G401 (cell line): ENCODE measurements at regions not wholly inside any gene's neighbourhood (a gene's known extent, or its start where the extent isn't known, plus 50 kb on each side); places are given as distances from the start of the nearest gene placed in this dataset.
A peak's percentile ranks its signal among the peaks of the same experiment; 100 is the strongest.
"Not testable (repeated sequence)": the region's sequence is repeated elsewhere in the genome, so short reads cannot be mapped to it uniquely, and the experiment has no call there.

Source experiments
- DNase-seq: peaks from one replicate; pipeline ENCODE4 v3.0.0-alpha.2; 2015; ENCODE audit warnings: low spot score
- in situ Hi-C: cut with HindIII; loops from 2 replicates; pipeline ENCODE4 v1.10.0; 2016; ENCODE audit warnings: low sequenced_read_pairs, mixed read lengths

DNA sequence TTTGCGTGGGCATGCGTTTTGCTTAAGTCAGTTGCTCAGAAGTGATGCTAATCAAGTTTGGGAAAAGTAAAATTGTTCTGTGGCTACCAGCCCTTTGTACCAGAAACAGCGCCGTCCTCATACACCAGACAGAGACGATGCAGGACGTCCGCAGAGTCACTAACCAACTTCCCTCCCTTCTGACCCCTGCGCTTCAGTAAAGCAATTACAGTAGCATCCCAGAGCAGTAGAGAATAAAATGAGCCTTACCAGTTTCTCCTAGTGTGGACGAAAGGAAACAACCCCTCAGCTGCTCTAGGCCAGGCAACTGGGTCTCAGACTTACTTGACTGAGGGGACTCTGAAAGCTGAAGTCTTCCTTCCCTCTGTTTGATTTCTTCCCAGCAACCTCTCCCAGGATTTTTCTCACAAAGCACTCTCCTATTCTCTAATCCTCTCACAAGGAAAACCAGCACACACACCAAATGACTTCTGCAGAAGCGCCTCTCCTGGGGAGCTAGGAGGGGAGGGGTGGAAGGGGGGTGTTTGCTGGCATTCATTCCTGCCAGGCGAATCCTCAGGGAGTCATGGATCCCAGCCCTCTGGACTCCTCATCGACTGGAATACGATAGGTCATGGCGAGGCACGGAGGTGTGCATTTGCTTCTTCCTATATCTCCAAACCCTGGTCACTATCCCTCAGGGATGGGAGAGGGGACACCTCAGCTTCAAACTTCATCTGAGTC lies 56.0 kb upstream of the MID1 start:
- in situ Hi-C loops, result no loop called here
- peak; percentile 64 for DNase-seq

DNA sequence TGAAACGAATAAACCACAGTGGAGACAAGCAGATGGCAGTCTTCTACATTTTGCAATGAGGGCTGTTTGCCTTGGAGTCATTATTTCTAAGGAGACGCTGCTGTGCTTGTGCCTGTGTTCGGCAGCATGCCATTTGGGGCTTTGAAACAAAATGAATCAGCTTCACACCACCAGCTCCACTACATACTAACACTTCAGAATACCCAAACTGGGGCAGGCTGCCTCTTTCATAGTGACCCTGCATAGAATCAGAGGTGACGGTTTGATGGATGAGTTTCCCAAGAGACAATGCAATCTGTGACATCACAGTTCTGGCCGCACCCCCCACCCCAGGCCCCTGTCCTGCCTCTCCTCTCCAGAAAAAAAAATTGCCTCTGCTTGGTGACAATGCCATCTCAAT lies 57.1 kb upstream of the MID1 start:
- peak; percentile 85 for DNase-seq
- in situ Hi-C loops, result no loop called here

DNA sequence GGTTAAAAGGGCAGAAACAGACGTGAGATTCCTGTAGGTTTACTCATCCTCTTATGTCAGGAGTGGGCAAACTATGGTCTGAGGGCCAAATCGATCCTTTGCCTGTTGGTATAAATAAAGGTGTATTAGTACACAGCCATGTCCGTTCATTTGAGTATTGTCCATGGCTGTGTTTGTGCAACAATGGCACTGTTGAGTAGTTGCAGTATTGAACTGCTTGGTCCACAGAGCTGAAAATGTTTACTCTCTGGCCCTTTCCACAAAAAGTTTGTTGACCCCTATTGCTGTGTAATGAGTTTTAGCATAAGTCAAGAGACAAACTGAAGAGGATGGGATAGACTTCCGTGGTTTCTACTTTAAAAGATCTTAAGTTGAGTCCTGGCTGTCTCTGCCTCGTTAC lies 59.0 kb upstream of the MID1 start:
- in situ Hi-C loops, result no loop called here
- no peak for DNase-seq

DNA sequence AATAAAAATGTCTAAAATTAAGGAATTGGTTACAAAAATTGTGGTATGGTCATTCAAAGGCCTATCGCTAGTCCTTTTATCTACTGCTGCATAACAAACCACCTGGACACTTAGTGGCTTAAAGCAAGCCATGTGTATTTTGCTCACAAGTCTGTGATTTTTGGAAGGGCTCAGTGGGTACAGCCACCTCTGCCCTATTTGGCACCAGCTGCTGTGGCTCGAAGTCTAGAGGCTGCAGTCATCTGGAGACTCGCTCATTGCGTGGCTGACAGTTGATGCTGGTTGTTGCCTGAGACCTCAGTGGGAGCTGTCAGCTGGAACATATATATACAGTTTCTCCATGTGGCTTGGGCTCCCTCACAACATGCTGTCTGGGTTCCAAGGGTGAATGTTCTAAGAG lies 60.8 kb upstream of the MID1 start:
- in situ Hi-C loops, result no loop called here
- no peak for DNase-seq

DNA sequence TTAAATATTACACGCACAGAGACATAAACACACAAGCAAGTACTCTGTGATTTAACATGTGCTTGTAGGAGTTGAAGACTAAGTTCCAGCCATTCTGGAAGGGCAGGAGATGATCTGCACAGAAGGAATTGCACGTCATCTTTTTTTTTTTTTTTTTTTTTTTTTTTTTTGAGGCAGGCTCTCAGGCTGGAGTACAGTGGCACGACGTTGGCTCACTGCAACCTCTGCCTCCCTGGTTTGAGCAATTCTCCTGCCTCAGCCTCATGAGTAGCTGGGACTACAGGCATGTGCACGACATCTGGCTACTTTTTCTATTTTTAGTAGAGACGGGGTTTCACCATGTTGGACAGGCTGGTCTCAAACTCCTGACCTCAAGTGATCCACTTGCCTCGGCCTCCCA lies 63.2 kb upstream of the MID1 start:
- in situ Hi-C loops, DNase-seq: not testable (repeated sequence)

DNA sequence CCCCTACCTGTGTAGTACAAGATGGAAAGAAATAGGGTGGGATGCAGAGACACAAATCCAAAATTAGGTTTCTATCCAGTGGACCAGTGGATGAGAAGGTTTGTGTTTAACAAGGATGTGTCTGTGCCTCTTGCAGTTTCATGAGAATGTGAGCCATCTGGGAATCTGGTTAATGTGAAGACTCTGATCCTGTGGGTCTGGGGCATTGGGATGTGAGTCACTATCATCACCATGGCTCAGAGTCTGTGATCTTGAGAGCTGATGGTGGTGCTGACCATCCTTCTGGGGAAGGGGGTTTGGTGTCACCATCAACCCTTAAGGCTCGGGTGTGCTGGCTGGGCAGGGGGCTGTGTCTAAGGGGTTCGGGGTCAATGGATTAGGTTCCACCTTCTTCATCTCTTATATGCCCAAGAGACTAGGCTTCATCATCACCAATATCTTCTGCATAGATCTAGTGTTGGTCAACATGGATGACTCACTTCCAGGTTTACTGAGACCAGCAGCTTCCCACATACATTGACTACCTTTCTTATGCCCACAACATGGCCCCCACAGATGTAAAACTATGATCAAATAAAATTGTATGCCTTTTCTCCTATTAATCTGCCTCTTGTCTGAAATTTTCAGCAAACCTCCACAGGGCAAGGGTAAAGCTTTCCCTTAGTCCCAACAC lies 65.7 kb upstream of the MID1 start:
- in situ Hi-C loops, result no loop called here
- no peak for DNase-seq

DNA sequence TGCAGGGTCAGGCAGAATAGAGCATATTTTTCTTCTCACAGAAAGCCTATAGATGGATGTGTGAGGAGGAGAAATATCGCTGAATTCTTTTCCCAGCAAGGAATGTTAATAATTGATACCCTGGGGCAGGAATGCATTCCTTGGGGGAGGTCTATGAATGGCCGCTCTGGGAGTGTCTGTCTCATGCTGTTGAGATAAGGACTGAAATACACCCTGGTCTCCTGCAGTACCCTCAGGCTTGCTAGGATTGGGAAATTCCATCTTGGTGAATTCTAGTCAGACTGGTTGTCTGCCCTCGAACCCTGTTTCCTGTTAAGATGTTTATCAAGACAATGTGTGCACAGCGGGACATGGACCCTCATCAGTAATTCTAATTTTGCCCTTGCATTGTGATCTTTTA lies 71.4 kb upstream of the MID1 start:
- in situ Hi-C loops, DNase-seq: not testable (repeated sequence)

DNA sequence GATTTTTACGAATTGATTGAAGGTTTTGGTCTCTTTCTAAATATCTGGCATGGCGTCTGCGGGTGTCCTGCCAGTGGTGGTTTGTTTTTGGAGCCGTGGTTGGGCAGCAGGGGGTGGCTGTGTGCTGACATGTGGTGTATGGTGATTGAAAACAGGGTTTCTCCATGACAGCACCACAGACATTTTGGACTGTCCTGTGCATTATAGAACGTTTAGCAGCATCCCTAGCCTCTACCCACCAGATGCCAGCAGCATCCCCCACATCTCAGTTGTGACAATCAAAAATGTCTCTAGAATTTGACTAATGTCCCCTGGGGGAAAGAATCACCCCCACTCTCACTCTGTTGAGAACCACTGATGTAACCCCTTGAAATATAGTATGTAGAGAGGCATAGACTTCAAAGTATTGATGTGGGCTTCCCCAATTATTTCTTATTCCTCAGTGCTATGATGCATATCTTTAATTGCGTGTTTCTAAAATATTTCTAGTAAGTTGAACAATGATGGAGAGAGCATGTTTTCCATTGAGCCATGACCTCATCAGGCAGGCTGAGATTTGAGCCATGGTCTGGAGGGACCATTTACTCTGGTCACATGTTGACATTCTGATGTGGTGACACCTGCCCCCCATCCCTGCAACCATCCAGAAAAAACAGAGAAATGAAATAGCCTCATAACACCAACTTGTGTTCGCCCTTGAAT lies 77.4 kb upstream of the MID1 start:
- DNase-seq, result no peak
- in situ Hi-C loops, result no loop called here

DNA sequence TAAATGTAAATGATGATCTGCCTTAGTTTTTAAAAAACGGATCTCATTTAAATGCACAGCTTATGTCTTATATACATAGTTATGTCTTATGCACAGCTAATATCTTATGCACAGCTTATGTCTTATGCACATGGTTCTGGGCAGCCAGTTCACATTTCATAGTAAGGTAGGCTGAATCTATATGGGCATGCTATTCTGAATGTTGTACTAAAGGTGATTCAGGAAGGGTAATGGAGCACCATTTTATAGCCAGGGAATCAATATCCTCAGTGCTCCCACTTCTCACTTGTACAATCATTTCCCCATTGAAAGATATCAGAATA lies 77.9 kb upstream of the MID1 start:
- DNase-seq, result no peak
- in situ Hi-C loops, result no loop called here

DNA sequence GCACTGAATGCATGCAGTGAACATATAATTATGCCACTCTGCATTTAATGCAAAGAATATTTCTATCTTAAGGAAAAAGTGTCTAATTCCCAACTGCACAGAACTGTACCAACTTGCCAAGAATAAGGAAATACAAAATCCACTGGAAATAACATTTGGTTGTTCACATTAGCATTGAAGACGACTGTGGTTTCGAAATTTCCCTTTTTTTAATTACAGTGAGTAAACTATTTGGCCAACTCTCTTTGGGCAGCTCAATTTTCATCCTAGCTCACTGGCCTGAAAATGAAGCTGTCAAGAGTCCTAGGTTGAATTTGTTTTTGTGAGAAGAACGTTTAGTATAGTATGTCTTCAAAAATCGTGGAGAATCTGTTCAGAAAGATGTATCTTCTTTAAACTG lies 81.6 kb upstream of the MID1 start:
- DNase-seq, result no peak
- in situ Hi-C loops, result no loop called here

DNA sequence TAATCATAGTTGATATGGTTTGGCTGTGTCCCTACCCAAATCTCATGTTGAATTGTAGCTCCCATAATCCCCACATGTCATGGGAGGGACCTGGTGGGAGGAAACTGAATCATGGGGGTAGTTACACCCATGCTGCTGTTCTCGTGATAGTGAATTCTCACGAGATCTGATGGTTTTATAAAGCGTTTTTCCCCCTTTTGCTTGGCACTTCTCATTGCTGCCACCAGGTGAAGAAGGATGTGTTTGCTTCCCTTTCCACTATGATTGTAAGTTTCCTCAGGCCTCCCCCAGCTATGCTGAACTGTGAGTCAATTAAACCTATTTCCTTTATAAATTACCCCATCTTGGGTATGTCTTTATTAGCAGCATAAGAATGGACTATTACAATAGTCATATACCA lies 86.0 kb upstream of the MID1 start:
- in situ Hi-C loops, DNase-seq: not testable (repeated sequence)

DNA sequence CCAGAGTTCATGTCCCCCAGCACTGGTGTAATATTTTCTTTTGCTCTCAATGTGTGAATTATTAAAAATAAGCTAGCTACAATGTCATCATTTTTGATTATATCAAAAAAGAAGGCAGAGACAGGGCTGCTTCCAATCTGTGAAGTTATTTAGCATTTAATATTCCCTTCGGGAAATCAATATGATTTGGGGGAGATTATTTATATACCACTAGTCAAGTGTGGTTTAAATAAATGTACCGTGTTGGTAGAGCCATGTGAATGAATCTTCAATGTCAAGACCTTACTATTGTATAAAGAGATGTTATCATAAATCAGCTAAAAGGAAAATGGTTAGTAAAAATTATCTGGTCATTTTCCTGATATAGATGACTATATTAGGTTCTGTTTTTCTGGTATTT lies 87.4 kb upstream of the MID1 start:
- DNase-seq, result no peak
- in situ Hi-C loops, result no loop called here

DNA sequence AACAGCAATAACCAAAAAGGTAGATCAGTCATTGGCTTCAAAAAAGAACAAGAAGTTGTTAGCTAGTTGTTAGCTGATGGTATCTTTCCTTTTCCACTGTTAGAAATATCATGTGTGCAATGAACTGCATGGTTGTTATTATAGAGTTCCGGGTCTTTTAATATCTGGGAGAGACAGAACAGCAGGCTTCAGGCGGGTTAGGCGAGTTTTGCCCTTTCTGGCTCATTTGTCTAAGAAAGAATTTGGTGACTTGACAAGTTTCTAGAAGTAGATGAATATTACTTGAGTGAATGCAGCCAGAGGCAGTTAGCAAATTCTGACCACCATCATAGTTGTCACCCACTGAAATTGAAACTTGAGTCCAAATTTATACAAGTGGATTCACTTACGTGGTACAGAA lies 88.9 kb upstream of the MID1 start:
- no peak for DNase-seq
- in situ Hi-C loops, result no loop called here

DNA sequence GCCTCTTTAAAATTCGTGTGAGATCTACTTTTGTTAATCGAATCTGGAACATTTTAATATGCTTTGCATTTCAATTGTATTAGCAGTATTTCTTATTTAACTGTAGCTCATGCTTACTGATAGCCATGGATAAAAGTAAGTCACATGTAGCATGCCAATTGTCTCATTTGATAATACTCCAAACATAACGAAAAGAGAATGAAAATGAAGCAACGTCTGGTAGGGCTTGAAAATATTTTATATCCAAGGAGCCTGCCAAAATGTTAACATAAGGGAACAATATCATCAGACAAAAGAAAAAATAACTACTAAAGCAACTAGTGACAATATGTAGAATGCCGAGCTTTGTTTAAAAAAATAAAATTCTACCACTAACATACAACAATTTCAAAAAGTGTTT lies 94.1 kb upstream of the MID1 start:
- no peak for DNase-seq
- in situ Hi-C loops, result no loop called here

DNA sequence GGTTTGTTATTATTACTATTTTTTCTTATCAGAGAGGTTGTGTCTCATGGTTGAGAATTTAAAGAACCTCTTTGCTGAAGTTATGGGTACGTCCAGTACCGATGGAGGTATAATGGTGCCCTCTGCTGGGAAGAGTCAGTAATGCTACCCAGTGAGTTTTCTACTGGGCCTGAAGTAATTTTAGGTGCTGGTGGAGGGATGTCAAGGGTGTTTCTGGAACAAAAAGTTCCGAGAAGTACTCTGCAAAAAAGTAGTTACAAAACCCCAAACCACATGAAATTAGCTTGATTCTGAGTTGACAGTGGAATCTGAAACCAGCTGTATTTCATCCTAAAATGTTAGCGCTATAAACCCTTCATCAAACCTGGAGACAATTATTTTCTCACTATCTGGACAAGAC lies 102.5 kb upstream of the MID1 start:
- peak; percentile 71 for DNase-seq
- in situ Hi-C loops, result no loop called here

DNA sequence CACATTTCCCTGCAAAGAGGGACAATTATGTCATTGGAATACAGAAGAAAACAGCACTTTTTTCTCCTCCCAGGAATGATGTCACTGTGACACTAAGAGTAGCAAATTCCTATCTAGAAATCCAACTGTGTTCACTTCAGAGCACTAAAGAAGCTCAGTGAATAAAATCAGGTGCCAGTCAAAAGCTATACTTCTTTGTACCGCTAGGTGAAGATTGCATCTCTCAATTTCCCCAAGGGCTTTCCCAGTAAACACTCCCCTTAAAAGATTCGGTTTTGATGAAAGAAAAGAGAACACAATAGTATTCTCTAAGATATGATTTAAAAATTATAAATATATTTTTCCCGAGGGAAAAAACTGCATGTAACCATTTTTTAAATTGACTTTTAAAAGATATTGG lies 104.7 kb upstream of the MID1 start:
- in situ Hi-C loops, result no loop called here
- no peak for DNase-seq

DNA sequence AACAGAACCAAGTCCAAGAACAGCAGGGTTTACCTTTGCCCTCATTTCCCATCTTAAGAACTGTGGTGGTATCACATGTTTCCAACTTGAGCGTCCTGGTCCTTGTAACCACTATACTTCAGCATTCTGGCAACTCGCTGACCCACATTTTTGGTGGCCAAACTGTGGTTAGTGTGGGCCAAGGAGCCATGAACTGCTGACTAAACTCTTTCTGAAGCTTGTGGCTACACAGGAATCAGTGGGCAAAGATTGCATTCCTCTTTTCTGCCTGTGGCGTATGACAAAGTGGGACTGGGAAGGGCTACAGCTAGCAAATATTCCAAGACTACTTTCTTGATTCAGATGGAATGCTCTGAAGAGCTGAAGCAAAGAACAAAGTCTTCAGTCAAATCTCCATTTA lies 106.3 kb upstream of the MID1 start:
- in situ Hi-C loops, result no loop called here
- no peak for DNase-seq

DNA sequence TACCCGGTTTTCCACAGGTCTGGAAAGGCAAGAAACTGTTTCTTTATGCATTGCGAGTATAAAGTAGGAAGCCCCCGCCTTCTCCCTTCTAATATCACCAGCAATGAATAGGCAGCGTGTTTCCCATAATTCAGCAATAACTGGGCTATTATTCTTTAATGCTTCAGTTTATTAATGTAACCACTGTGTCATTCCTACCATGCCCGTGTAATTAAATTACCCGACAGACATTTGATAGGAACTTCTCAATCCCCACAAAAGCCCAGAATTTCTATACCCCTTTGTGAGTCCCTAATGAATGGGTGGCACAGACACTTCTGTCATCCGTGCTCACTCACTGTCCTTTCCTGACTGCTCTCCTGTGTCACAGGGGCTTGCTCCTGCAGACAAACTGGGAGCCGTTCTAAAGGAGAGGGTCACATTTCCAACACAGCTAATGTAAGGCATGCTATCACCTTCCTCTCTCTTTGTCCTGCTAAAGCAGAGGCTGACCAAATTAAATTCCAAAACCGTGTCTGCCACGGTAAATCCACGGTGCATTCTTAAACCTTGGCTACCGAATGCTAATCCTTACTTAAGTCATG lies 108.5 kb upstream of the MID1 start:
- in situ Hi-C loops, result no loop called here
- DNase-seq, result no peak

DNA sequence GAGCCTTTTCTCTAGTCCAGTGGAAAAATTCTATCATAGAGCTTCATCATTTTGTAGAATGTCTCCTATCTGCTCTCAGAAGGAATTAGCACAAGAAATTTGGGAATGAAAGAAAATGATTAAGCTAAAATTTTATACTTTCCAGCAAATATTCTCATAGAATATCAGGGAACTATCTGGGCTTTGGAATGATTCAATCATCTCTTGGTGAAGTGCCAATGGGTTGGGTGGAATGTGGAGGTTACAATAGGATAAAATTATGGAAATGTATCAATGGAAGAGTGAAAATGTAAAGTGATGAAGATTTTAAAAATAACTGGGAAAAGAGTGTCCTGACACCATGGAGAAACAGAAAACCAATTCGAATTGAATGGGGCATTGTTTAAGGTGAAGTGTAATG lies 119.0 kb upstream of the MID1 start:
- in situ Hi-C loops, result no loop called here

DNA sequence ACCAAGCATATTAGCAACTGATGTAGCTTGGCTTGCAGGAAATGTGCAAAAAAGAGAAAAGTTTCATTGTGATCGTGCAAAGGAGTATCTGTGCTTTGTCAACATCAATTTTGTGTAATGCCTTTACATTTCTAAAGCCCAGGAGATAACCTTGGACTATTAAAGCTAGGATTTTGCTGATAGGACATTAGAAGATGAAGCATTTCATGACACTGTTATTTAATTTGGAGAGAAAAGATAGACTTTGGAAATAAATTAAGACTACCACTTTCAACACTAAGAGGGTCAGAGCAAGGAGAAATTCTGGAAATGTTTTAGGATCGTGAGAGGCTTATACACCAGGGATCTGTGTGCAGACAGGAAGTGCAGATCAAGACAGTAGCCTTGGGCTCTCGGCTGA lies 120.6 kb upstream of the MID1 start:
- no peak for DNase-seq
- in situ Hi-C loops, result no loop called here

More for the DNA sequence above, 119.0 kb upstream of the MID1 start:
- no peak for DNase-seq
